AG04450 (cell line): ENCODE measurements at regions not wholly inside any gene's neighbourhood (a gene's known extent, or its start where the extent isn't known, plus 50 kb on each side); places are given as distances from the start of the nearest gene placed in this dataset.
A peak's percentile ranks its signal among the peaks of the same experiment; 100 is the strongest.

ENCODE experiments used
- CTCF ChIA-PET: fragments of 300-600, 350-600 bp; formaldehyde crosslinking; extraction: SDS; loops from one replicate; lab custom pipeline; 2022; ENCODE audit warnings: antibody characterized with exemption, inconsistent platforms; lab: Charles Lee
- POLR2A ChIA-PET: fragments of 350-600 bp; formaldehyde crosslinking; extraction: SDS; loops from one replicate; lab custom pipeline; 2021; ENCODE audit warnings: antibody characterized with exemption, inconsistent platforms; lab: Yijun Ruan, JAX
- DNase-seq: peaks from one replicate; pipeline ENCODE4 v3.0.0-alpha.2; 2011; ENCODE audit warnings: low read depth, low spot score
- H3K27ac ChIP-seq: one replicate; pipeline ENCODE4 v1.5.1; 2012; ENCODE audit warnings: low read depth, low read length, control low read depth
- H3K27me3 ChIP-seq: one replicate; pipeline ENCODE4 v1.6.0; 2012; ENCODE audit warnings: low read length; ENCODE audit not compliant: control insufficient read depth, insufficient read depth
- H3K4me3 ChIP-seq: 2 replicates; pipeline ENCODE4 v1.5.1; 2011; ENCODE audit warnings: mild to moderate bottlenecking, low read depth, low read length, control low read depth
- H3K9me3 ChIP-seq: 2 replicates; pipeline ENCODE4 v1.5.1; 2012; ENCODE audit warnings: low read length; ENCODE audit not compliant: control insufficient read depth, insufficient read depth
- TF ChIP-seq, protein P1 (sequence below): IDR thresholded peaks from 2 replicates; pipeline ENCODE4 v1.5.1; 2011; ENCODE audit warnings: low read depth, low read length, control low read depth, inconsistent platforms

DNA sequence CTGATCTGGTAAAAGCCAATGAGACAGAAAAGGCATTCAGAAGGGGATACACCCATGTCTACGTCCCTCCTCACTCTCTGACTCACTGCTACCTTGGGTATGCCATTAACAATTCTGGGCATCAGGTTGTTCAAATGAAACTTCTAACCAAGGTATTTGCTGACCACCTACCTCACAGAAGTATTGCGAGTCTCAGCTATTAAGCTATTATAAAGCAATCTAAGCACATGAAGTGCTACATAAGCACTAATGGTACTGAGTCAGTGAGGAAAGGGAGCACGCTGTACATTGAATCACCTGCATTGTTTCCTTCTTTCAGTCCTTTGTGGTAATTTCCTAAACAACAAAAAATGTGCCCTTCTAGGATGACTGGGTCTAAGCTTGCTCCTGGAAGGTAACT is 62.8 kb upstream of the CCDC91 start:
- no peaks in the 10 kb centered on the region for H3K9me3 ChIP-seq
- TF ChIP-seq, protein P1, sequence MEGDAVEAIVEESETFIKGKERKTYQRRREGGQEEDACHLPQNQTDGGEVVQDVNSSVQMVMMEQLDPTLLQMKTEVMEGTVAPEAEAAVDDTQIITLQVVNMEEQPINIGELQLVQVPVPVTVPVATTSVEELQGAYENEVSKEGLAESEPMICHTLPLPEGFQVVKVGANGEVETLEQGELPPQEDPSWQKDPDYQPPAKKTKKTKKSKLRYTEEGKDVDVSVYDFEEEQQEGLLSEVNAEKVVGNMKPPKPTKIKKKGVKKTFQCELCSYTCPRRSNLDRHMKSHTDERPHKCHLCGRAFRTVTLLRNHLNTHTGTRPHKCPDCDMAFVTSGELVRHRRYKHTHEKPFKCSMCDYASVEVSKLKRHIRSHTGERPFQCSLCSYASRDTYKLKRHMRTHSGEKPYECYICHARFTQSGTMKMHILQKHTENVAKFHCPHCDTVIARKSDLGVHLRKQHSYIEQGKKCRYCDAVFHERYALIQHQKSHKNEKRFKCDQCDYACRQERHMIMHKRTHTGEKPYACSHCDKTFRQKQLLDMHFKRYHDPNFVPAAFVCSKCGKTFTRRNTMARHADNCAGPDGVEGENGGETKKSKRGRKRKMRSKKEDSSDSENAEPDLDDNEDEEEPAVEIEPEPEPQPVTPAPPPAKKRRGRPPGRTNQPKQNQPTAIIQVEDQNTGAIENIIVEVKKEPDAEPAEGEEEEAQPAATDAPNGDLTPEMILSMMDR = no peak
- ChIA-PET CTCF (no interaction called here), POLR2A (no interaction called here)
- no peak overlapping the region for H3K4me3 ChIP-seq
- H3K27ac ChIP-seq = no peak overlapping the region
- H3K27me3 ChIP-seq = no peaks in the 10 kb centered on the region
- no peak for DNase-seq

DNA sequence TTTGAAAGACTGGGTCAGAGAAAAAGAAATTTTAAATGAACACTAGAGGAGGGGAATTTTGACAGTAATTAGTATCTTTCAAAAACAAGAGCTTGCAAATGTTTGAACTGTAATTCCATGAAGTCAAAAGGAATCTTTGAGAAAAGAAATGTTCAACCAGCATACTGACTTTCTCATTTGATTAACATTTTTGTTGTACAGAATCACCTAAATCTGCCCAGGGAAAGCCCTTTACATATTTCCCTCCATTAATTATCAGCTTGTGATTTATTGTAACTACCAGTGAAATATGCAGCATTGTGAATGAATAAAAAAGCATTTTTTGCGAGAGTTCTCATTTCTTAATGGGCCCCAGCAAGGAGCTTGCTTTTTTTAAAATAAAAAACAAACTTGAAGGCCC is 61.2 kb upstream of the CCDC91 start:
- Histone ChIP-seq H3K4me3 (no peak overlapping the region), H3K27ac (no peak overlapping the region), H3K9me3 (no peaks in the 10 kb centered on the region), H3K27me3 (no peaks in the 10 kb centered on the region)
- DNase-seq = no peak
- TF ChIP-seq, protein P1 = no peak
- CTCF ChIA-PET = interaction anchor here (0.6 kb wide), 1 partner anchor 309 kb away, joined by 3 read pairs; no protein-coding TSS in a partner anchor
- POLR2A ChIA-PET = no interaction called here

DNA sequence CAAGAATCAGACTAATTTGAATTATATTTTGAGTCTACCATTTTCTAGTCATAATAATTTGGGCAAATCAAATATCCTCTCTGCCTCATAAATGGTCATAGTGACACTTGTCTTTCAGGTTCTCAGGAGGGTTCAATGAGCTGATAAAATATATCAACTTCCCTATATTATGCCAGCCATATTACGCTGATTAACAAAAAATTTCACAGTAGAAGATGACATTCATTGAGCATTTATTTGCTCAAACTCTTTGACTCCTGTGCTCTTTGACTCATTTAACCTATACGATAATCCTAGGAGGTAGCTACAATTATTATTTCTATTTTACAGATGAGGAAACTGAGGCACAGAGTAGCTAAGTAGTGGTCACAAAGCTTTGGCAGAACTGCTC is 60.0 kb upstream of the CCDC91 start:
- DNase-seq = no peak
- no peaks in the 10 kb centered on the region for H3K27me3 ChIP-seq
- CTCF ChIA-PET = no interaction called here
- TF ChIP-seq, protein P1 = no peak
- H3K4me3 ChIP-seq = no peak overlapping the region
- peak overlapping the region; percentile 87 for H3K27ac ChIP-seq
- POLR2A ChIA-PET = no interaction called here
- no peaks in the 10 kb centered on the region for H3K9me3 ChIP-seq

DNA sequence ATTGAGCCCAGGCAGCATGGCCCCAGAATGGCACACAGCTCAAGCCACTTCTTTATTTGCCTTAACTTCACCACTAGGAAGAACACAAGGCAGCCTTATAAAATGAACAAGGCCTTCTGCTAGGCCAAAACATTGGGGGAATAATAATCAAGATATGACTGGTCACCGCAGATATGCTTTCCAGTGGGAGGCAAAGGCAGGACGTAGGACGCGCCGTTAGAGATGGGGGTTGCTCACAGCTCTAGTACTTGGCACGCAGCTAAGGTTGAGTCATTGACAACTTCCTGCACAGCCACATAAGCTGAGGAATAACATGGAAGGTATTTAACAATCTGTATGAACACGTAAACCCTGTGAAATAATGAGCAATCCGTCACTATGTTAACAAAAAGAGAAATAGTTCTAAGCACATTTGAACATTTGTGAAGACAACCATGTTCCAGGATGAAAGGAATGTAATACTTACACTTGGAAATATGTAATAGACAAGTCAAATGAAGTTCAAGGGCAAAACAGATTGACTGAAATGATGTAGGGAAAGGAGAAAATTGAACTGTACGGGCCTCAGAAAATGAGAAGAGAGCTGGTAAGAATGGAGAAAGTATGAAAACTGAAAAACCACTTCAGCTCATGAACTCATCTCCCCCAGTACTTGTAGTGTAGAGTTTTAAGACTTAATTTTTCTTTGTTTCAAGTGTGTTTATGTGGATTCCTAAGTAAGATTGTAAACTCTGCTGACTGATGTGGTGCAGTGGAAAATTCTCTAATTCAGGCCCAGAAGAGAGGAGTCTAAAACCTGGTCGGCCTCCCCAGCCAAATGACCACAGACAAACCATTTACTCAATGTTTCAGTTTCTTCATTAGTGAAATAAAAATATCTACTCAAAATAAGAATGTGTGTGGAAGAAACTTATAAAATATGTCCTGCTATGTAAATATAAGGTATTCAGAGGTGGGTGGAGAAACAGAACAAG is 59.3 kb upstream of the CCDC91 start:
- no peaks in the 10 kb centered on the region for H3K9me3 ChIP-seq
- TF ChIP-seq, protein P1 = no peak
- CTCF ChIA-PET = no interaction called here
- no peak overlapping the region for H3K4me3 ChIP-seq
- peak overlapping the region; percentile 87 for H3K27ac ChIP-seq
- no peaks in the 10 kb centered on the region for H3K27me3 ChIP-seq
- peak; percentile 94 for DNase-seq
- POLR2A ChIA-PET = no interaction called here

DNA sequence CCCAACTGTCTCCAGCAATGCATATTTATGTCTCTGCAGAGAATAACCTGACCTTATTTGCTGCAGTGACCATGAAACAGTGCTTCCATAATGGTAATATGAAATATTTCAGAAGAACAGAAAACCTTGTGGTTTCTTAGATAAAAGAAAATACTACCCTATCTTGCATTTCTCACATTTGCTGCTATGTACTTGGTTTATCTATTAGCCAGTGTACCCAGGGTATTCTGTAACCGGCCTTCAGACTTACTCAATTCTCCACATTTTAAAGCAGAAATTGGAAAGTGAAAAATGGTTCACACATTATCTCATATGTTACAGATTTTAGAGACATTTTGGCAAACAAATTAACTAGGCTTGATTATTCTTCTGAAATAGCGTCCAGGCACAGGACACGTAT is 57.9 kb upstream of the CCDC91 start:
- ChIA-PET CTCF (no interaction called here), POLR2A (no interaction called here)
- H3K27me3 ChIP-seq = no peaks in the 10 kb centered on the region
- H3K4me3 ChIP-seq = no peak overlapping the region
- TF ChIP-seq, protein P1 = no peak
- H3K27ac ChIP-seq = no peak overlapping the region
- DNase-seq = no peak
- H3K9me3 ChIP-seq = no peaks in the 10 kb centered on the region
